ENCODE measurements at regions not wholly inside any gene's neighbourhood (a gene's known extent, or its start where the extent isn't known, plus 50 kb on each side); places are given as distances from the start of the nearest gene placed in this dataset.
A peak's percentile ranks its signal among the peaks of the same experiment; 100 is the strongest.

DNA sequence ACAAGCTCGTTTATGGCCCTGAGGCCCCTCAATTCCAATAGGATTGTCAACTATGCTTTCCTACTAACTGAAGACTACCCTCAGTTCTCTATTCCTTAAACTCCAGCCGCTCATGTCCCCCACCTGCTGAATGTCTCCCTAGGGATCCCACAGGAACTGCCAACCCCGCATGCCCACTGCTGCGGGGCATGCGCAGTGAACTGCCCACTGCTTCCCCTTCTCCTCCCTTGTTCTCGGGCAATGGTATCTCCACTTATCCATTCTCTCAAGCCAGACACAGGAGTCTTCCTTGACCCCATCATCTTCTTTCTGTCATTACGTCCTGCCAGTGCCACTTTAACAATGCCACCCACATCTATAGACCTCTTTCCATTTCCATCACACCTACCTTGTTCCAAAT, 90.0 kb downstream of the FGF18 start:
- Histone ChIP-seq H3K36me3 (ENCODE audit: control insufficient read depth, insufficient read depth, low read length) (no peaks in the 10 kb centered on the region), H3K4me1 (ENCODE audit: control insufficient read depth, insufficient read depth, low read length) (no peaks in the 10 kb centered on the region), H3K4me3 (ENCODE audit: low read length) (no peak overlapping the region), H3K9ac (ENCODE audit: low read length) (no peak overlapping the region), H3K27ac (ENCODE audit: low read depth, low read length) (no peak overlapping the region), H3K27me3 (ENCODE audit: control insufficient read depth, insufficient read depth, low read length) (no peaks in the 10 kb centered on the region)

GRCh38 chr5:171512397-171512796, 93.0 kb downstream of the FGF18 start:
- H3K27ac ChIP-seq (ENCODE audit: low read depth, low read length): no peak overlapping the region
- H3K36me3 ChIP-seq (ENCODE audit: control insufficient read depth, insufficient read depth, low read length): no peaks in the 10 kb centered on the region

DNA sequence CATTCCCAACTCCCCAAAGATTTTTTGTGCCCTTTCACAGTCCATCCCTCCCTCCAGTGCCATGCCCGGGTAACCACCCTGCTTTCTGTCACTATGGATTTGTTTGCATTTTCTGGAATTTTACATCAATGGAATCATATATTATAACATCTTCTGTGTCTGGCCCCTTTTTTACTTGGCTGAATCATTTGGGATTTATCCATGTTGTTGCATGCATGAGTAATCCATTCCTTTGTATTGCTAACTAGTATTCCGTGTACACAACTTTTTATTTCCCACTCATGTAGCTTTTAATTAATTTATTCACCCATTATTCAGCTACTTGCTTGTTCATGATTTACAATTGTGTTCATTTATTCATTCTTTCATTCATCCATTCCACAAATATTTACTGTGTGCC, 94.1 kb downstream of the FGF18 start:
- H3K9ac ChIP-seq (ENCODE audit: low read length): no peak overlapping the region
- no peaks in the 10 kb centered on the region for H3K36me3 ChIP-seq (ENCODE audit: control insufficient read depth, insufficient read depth, low read length)
- H3K4me3 ChIP-seq (ENCODE audit: low read length): no peak overlapping the region
- H3K4me1 ChIP-seq (ENCODE audit: control insufficient read depth, insufficient read depth, low read length): no peaks in the 10 kb centered on the region
- no peaks in the 10 kb centered on the region for H3K27me3 ChIP-seq (ENCODE audit: control insufficient read depth, insufficient read depth, low read length)
- no peak overlapping the region for H3K27ac ChIP-seq (ENCODE audit: low read depth, low read length)

More at GRCh38 chr5:171512397-171512796, 93.0 kb downstream of the FGF18 start:
- H3K4me3 ChIP-seq (ENCODE audit: low read length): no peak overlapping the region
- H3K4me1 ChIP-seq (ENCODE audit: control insufficient read depth, insufficient read depth, low read length): no peaks in the 10 kb centered on the region
- H3K27me3 ChIP-seq (ENCODE audit: control insufficient read depth, insufficient read depth, low read length): no peaks in the 10 kb centered on the region
- H3K9ac ChIP-seq (ENCODE audit: low read length): no peak overlapping the region

GRCh38 chr5:171518916-171519315, 99.5 kb downstream of the FGF18 start:
- Histone ChIP-seq H3K27me3 (ENCODE audit: control insufficient read depth, insufficient read depth, low read length) (no peaks in the 10 kb centered on the region), H3K9ac (ENCODE audit: low read length) (no peak overlapping the region), H3K36me3 (ENCODE audit: control insufficient read depth, insufficient read depth, low read length) (no peaks in the 10 kb centered on the region), H3K4me3 (ENCODE audit: low read length) (no peak overlapping the region), H3K27ac (ENCODE audit: low read depth, low read length) (no peak overlapping the region), H3K4me1 (ENCODE audit: control insufficient read depth, insufficient read depth, low read length) (peaks cover 11% of the 10 kb centered on the region)

- Histone ChIP-seq H3K36me3 (ENCODE audit: control insufficient read depth, insufficient read depth, low read length) (no peaks in the 10 kb centered on the region), H3K4me3 (ENCODE audit: low read length) (no peak overlapping the region), H3K27me3 (ENCODE audit: control insufficient read depth, insufficient read depth, low read length) (no peaks in the 10 kb centered on the region), H3K27ac (ENCODE audit: low read depth, low read length) (peak overlapping the region; percentile 61), H3K9ac (ENCODE audit: low read length) (no peak overlapping the region), H3K4me1 (ENCODE audit: control insufficient read depth, insufficient read depth, low read length) (peaks cover 18% of the 10 kb centered on the region)
Measured at GRCh38 chr5:171520300-171521174, 101.1 kb downstream of the FGF18 start.

DNA sequence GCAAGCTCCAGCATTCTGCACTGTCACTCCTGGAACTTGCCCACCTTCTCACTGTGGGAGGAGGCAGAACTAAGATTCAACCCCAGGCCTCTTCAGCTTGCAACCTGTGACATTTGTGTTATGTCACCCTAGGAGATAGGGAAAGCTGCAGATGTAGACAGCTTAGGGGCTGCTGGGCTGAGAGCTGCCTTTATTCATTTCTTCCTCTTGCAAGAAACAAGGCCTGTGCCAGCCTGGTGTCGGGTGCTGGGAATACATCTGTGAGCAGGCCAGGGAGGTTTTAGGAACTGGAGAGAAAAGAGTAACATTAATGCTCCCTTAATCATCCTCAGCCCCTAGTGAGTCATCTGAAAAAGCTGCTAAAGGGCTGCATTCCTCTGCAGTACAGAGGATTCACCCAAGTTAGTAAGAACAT, 101.8 kb downstream of the FGF18 start:
- peak overlapping the region; percentile 61 for H3K27ac ChIP-seq (ENCODE audit: low read depth, low read length)
- no peak overlapping the region for H3K9ac ChIP-seq (ENCODE audit: low read length)
- peaks cover 18% of the 10 kb centered on the region for H3K4me1 ChIP-seq (ENCODE audit: control insufficient read depth, insufficient read depth, low read length)
- H3K36me3 ChIP-seq (ENCODE audit: control insufficient read depth, insufficient read depth, low read length): no peaks in the 10 kb centered on the region
- H3K27me3 ChIP-seq (ENCODE audit: control insufficient read depth, insufficient read depth, low read length): no peaks in the 10 kb centered on the region
- no peak overlapping the region for H3K4me3 ChIP-seq (ENCODE audit: low read length)

- H3K36me3 ChIP-seq (ENCODE audit: control insufficient read depth, insufficient read depth, low read length): no peaks in the 10 kb centered on the region
- H3K4me3 ChIP-seq (ENCODE audit: low read length): no peak overlapping the region
- H3K27ac ChIP-seq (ENCODE audit: low read depth, low read length): peak overlapping the region; percentile 47
- H3K4me1 ChIP-seq (ENCODE audit: control insufficient read depth, insufficient read depth, low read length): peaks cover 18% of the 10 kb centered on the region
- H3K27me3 ChIP-seq (ENCODE audit: control insufficient read depth, insufficient read depth, low read length): no peaks in the 10 kb centered on the region
- H3K9ac ChIP-seq (ENCODE audit: low read length): no peak overlapping the region
Measured at GRCh38 chr5:171521679-171522078, 102.2 kb downstream of the FGF18 start.

GRCh38 chr5:171523781-171524180, 104.3 kb downstream of the FGF18 start:
- H3K27ac ChIP-seq (ENCODE audit: low read depth, low read length): no peak overlapping the region

GRCh38 chr5:171524466-171524865, 105.0 kb downstream of the FGF18 start:
- H3K4me1 ChIP-seq (ENCODE audit: control insufficient read depth, insufficient read depth, low read length): peaks cover 18% of the 10 kb centered on the region
- H3K27me3 ChIP-seq (ENCODE audit: control insufficient read depth, insufficient read depth, low read length): no peaks in the 10 kb centered on the region
- H3K36me3 ChIP-seq (ENCODE audit: control insufficient read depth, insufficient read depth, low read length): no peaks in the 10 kb centered on the region
- H3K9ac ChIP-seq (ENCODE audit: low read length): no peak overlapping the region
- no peak overlapping the region for H3K4me3 ChIP-seq (ENCODE audit: low read length)
- no peak overlapping the region for H3K27ac ChIP-seq (ENCODE audit: low read depth, low read length)

More at GRCh38 chr5:171523781-171524180, 104.3 kb downstream of the FGF18 start:
- Histone ChIP-seq H3K4me3 (ENCODE audit: low read length) (no peak overlapping the region), H3K9ac (ENCODE audit: low read length) (no peak overlapping the region), H3K36me3 (ENCODE audit: control insufficient read depth, insufficient read depth, low read length) (no peaks in the 10 kb centered on the region), H3K4me1 (ENCODE audit: control insufficient read depth, insufficient read depth, low read length) (peaks cover 18% of the 10 kb centered on the region), H3K27me3 (ENCODE audit: control insufficient read depth, insufficient read depth, low read length) (no peaks in the 10 kb centered on the region)

GRCh38 chr5:171525085-171525484, 105.6 kb downstream of the FGF18 start:
- Histone ChIP-seq H3K9ac (ENCODE audit: low read length) (no peak overlapping the region), H3K27ac (ENCODE audit: low read depth, low read length) (no peak overlapping the region), H3K4me1 (ENCODE audit: control insufficient read depth, insufficient read depth, low read length) (peaks cover 18% of the 10 kb centered on the region)

DNA sequence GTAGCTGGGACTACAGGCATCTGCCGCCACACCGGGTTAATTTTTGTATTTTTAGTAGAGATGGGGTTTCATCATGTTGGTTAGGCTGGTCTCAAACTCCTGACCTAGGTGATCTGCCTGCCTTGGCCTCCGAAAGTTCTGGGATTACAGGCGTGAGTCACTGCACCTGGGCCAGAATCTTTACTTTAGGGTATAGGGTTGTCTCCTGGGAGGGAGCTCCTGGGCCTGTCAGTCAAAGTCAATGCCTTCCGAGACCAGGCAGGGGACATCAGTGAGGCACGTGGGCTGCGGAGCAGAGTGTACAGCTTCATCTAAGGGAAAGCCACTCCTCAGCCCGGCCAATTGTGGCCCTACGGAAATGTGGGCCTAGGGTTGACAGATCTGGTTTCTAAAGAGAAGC, 108.6 kb downstream of the FGF18 start:
- Histone ChIP-seq H3K36me3 (ENCODE audit: control insufficient read depth, insufficient read depth, low read length) (no peaks in the 10 kb centered on the region), H3K4me3 (ENCODE audit: low read length) (no peak overlapping the region), H3K9ac (ENCODE audit: low read length) (no peak overlapping the region), H3K4me1 (ENCODE audit: control insufficient read depth, insufficient read depth, low read length) (peaks cover 6% of the 10 kb centered on the region), H3K27me3 (ENCODE audit: control insufficient read depth, insufficient read depth, low read length) (no peaks in the 10 kb centered on the region), H3K27ac (ENCODE audit: low read depth, low read length) (no peak overlapping the region)

More at GRCh38 chr5:171525085-171525484, 105.6 kb downstream of the FGF18 start:
- Histone ChIP-seq H3K36me3 (ENCODE audit: control insufficient read depth, insufficient read depth, low read length) (no peaks in the 10 kb centered on the region), H3K27me3 (ENCODE audit: control insufficient read depth, insufficient read depth, low read length) (no peaks in the 10 kb centered on the region), H3K4me3 (ENCODE audit: low read length) (no peak overlapping the region)

- no peak overlapping the region for H3K27ac ChIP-seq (ENCODE audit: low read depth, low read length)
- no peaks in the 10 kb centered on the region for H3K27me3 ChIP-seq (ENCODE audit: control insufficient read depth, insufficient read depth, low read length)
Measured at GRCh38 chr5:171528865-171529614, 109.6 kb downstream of the FGF18 start.

More at GRCh38 chr5:171528865-171529614, 109.6 kb downstream of the FGF18 start:
- H3K36me3 ChIP-seq (ENCODE audit: control insufficient read depth, insufficient read depth, low read length): no peaks in the 10 kb centered on the region
- H3K4me3 ChIP-seq (ENCODE audit: low read length): no peak overlapping the region
- H3K4me1 ChIP-seq (ENCODE audit: control insufficient read depth, insufficient read depth, low read length): peaks cover 6% of the 10 kb centered on the region
- H3K9ac ChIP-seq (ENCODE audit: low read length): no peak overlapping the region
